A549 (cell line): ENCODE measurements at regions not wholly inside any gene's neighbourhood (a gene's known extent, or its start where the extent isn't known, plus 50 kb on each side); places are given as distances from the start of the nearest gene placed in this dataset.

ENCODE experiments used
- ATAC-seq, 2 experiments: fragments of 200-7000 bp in 1 of 2; fragments of >200 bp in 1 of 2; cut with Nextera tagmentation in 1 of 2; cut with Tn5 transposase in 1 of 2; 3 replicates each; pipeline versions ENCODE4 v1.8.0 to v1.9.1; 2018 to 2020; ENCODE audit warnings: mild to moderate bottlenecking in 1 of 2, moderate library complexity in 1 of 2
- CTCF ChIA-PET: fragments of 300-600 bp; sonication (Branson Sonifier 250); formaldehyde crosslinking; extraction: SDS; loops from one replicate; lab custom pipeline; 2021; ENCODE audit warnings: antibody characterized with exemption, inconsistent platforms; lab: Yijun Ruan, JAX
- POLR2A ChIA-PET: fragments of 350-600 bp; formaldehyde crosslinking; extraction: SDS; loops from one replicate; lab custom pipeline; 2021; ENCODE audit warnings: antibody characterized with exemption, inconsistent platforms; lab: Yijun Ruan, JAX
- DNase-seq, 2 experiments: peaks; one replicate each; pipeline versions ENCODE4 v3.0.0 to v3.0.0-alpha.2; 2011 to 2016; ENCODE audit warnings: low read depth in 1 of 2, low spot score in 1 of 2
- FAIRE-seq: peaks from 2 replicates; lab custom pipeline; 2011; peaks lifted over from hg19 to GRCh38; lab: Jason Lieb, UNC
- H3K27ac ChIP-seq, 2 experiments: fragments of >200 bp; sonication (Bioruptor Twin); formaldehyde crosslinking; 3 replicates each; pipeline ENCODE4 v1.5.1; 2016 to 2017
- H3K4me1 ChIP-seq: fragments of >200 bp; sonication (Bioruptor Twin); formaldehyde crosslinking; 3 replicates; pipeline ENCODE4 v1.6.1; 2016
- H3K4me2 ChIP-seq: fragments of >200 bp; sonication (Bioruptor Twin); formaldehyde crosslinking; 3 replicates; pipeline ENCODE4 v1.6.1; 2016
- H3K4me3 ChIP-seq: fragments of >200 bp; sonication (Bioruptor Twin); formaldehyde crosslinking; 3 replicates; pipeline ENCODE4 v1.5.1; 2016
- H3K9me3 ChIP-seq: fragments of >200 bp; sonication (Bioruptor Twin); formaldehyde crosslinking; 3 replicates; pipeline ENCODE4 v1.6.1; 2016
- CHD4 ChIP-seq: fragments of 200-600 bp; sonication (generic); IDR thresholded peaks from 2 replicates; pipeline ENCODE4 v1.6.1; 2016; ENCODE audit warnings: antibody characterized with exemption, mild to moderate bottlenecking, borderline replicate concordance
- FOSB ChIP-seq: fragments of 250-450 bp; sonication (Bioruptor Pico); IDR thresholded peaks from 2 replicates; pipeline ENCODE4 v1.5.0; 2020; ENCODE audit warnings: mild to moderate bottlenecking, moderate library complexity
- HEYL ChIP-seq: fragments of 250-450 bp; sonication (Bioruptor Pico); IDR thresholded peaks from 2 replicates; pipeline ENCODE4 v1.8.0; 2021; ENCODE audit warnings: mild to moderate bottlenecking, moderate library complexity
- HOXA7 ChIP-seq: fragments of 250-450 bp; sonication (Bioruptor Pico); IDR thresholded peaks from 2 replicates; pipeline ENCODE4 v1.5.0; 2020; ENCODE audit warnings: mild to moderate bottlenecking, moderate library complexity
- HOXB13 ChIP-seq: fragments of 250-450 bp; sonication (Bioruptor Pico); IDR thresholded peaks from 2 replicates; pipeline ENCODE4 v1.5.0; 2020; ENCODE audit warnings: low read depth, mild to moderate bottlenecking, moderate library complexity
- JUN ChIP-seq, 2 experiments: fragments of >200 bp; sonication (Bioruptor Twin); formaldehyde crosslinking; IDR thresholded peaks; 2 replicates in 1 of 2; 3 replicates in 1 of 2; pipeline ENCODE4 v1.6.1; 2016 to 2017
- JUNB ChIP-seq: fragments of >200 bp; sonication (Bioruptor Twin); formaldehyde crosslinking; IDR thresholded peaks from 2 replicates; pipeline ENCODE4 v1.6.1; 2016
- NFE2L2 ChIP-seq: fragments of 150-350 bp; conservative IDR thresholded peaks from 2 replicates; pipeline ENCODE4 v1.6.1; 2014; ENCODE audit warnings: low read length
- PHF8 ChIP-seq: fragments of 200-600 bp; sonication (generic); IDR thresholded peaks from 2 replicates; pipeline ENCODE4 v1.6.1; 2016; ENCODE audit warnings: low read depth, mild to moderate bottlenecking, antibody characterized with exemption, moderate library complexity, borderline replicate concordance
- TP53 ChIP-seq: fragments of 250-450 bp; sonication (Bioruptor Pico); IDR thresholded peaks from 2 replicates; pipeline ENCODE4 v1.5.0; 2021; ENCODE audit warnings: mild to moderate bottlenecking, moderate library complexity
- ZFP36 ChIP-seq: fragments of 450-650 bp; IDR thresholded peaks from 2 replicates; pipeline ENCODE4 v1.6.1; 2014; ENCODE audit warnings: borderline replicate concordance; ENCODE audit not compliant: partially characterized antibody
- WGBS: methylation state at CpG from one replicate; pipeline ENCODE4 v1.1.6; 2017; ENCODE audit errors: missing lambda C conversion rate; 5-methylcytosine and 5-hydroxymethylcytosine counted together
- TF ChIP-seq, protein P1 (sequence below): IDR thresholded peaks from 2 replicates; pipeline ENCODE4 v1.6.1; 2012
- TF ChIP-seq, protein P2 (sequence below): IDR thresholded peaks from 2 replicates; pipeline ENCODE4 v1.6.1; 2012
- TF ChIP-seq, protein P3 (sequence below): fragments of >200 bp; sonication (Bioruptor Twin); formaldehyde crosslinking; IDR thresholded peaks from 3 replicates; pipeline ENCODE4 v1.6.1; 2016
- TF ChIP-seq, protein P4 (sequence below): fragments of 200-600 bp; sonication (generic); IDR thresholded peaks from 2 replicates; pipeline ENCODE4 v1.6.1; 2016; ENCODE audit warnings: antibody characterized with exemption, mild to moderate bottlenecking, moderate library complexity
- TF ChIP-seq, protein P5 (sequence below): fragments of 150-350 bp; IDR thresholded peaks from 2 replicates; pipeline ENCODE4 v1.6.1; 2014; ENCODE audit warnings: low read depth, mild to moderate bottlenecking, low read length

DNA sequence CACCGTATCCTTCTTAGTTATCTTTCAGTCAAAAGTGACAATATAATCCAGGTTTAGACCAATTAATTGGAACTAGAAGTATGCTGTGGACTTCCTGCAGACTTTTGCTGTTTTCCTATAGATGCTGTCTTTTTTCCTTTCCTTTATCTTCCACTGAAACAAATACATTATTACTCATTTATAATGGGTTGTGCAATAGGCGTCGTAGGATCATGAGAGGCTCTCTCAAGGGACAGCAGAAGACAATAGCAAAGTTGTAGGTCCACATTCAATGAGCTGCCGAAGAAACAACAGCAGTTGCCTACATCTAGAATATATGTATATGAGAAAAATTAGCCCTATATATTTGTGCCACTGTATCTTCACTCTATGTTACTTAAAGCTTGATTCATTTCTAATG lies 371.6 kb downstream of the AMY1C start (continued):
- TF ChIP-seq, protein P1, sequence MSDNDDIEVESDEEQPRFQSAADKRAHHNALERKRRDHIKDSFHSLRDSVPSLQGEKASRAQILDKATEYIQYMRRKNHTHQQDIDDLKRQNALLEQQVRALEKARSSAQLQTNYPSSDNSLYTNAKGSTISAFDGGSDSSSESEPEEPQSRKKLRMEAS, result no peak
- TF ChIP-seq CHD4, result no peak
- no peak for TF ChIP-seq HOXA7 (CRISPR knock-in tag)
- TF ChIP-seq FOSB (CRISPR knock-in tag), result no peak
- TF ChIP-seq, all 56 proteins: peak for 0

DNA sequence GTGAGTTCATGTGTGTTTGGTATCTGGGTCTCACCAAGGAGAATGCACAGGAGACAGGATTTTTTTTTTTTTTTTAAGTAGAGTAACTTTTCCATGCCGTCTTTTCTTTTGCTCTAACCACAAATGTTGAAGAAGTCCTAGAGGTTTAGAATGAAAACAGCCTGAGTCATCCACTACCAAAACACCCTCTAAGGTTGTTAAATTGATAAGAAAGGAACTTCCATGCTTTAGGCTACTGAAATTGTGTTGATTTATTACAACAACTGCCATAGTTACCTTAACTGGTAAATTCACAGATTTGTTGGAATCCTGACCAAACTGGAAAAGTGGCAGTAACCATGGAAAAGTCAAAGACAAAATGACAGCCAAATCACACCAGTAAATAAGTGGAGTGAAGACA lies 375.6 kb downstream of the AMY1C start:
- POLR2A ChIA-PET, result no interaction called here
- no peak for TF ChIP-seq TP53 (CRISPR knock-in tag)
- no peak for TF ChIP-seq NFE2L2
- no peaks in the 10 kb centered on the region for H3K9me3 ChIP-seq
- no peak overlapping the region for H3K4me3 ChIP-seq
- H3K27ac ChIP-seq, result no peak overlapping the region
- ATAC-seq (no peak), FAIRE-seq (no peak), DNase-seq (no peak)
- no peak overlapping the region for H3K4me2 ChIP-seq
- CTCF ChIA-PET, result no interaction called here
- WGBS, result 5% methylated on average over 1 of the region's 1 CpG
- H3K4me1 ChIP-seq, result no peaks in the 10 kb centered on the region

DNA sequence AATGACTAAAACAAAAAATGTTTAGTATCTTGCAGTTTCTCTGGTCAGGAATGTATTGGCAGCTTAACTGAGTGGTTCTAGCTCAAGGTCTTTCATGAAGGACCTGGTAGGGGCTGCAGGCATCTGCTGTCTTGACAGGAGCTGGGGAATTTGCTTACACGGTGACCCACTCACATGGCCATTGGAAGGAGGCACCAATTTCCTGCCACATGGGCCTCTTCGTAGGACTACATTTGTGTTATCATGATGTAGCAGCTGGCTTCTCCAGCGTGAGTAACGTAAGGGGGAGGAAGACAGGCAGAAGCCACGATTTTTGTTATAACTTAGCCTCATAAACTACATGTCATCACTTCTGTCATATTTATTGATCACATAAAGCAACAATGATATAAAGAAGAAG lies 376.3 kb downstream of the AMY1C start:
- Histone ChIP-seq H3K4me3 (no peak overlapping the region), H3K9me3 (no peaks in the 10 kb centered on the region), H3K4me1 (no peaks in the 10 kb centered on the region), H3K4me2 (no peak overlapping the region), H3K27ac (no peak overlapping the region)
- TF ChIP-seq PHF8, result no peak
- TF ChIP-seq, protein P2, sequence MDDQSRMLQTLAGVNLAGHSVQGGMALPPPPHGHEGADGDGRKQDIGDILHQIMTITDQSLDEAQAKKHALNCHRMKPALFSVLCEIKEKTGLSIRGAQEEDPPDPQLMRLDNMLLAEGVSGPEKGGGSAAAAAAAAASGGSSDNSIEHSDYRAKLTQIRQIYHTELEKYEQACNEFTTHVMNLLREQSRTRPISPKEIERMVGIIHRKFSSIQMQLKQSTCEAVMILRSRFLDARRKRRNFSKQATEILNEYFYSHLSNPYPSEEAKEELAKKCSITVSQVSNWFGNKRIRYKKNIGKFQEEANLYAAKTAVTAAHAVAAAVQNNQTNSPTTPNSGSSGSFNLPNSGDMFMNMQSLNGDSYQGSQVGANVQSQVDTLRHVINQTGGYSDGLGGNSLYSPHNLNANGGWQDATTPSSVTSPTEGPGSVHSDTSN, result no peak
- TF ChIP-seq JUNB, result no peak
- no peak for TF ChIP-seq HEYL (CRISPR knock-in tag)
- TF ChIP-seq, protein P3, sequence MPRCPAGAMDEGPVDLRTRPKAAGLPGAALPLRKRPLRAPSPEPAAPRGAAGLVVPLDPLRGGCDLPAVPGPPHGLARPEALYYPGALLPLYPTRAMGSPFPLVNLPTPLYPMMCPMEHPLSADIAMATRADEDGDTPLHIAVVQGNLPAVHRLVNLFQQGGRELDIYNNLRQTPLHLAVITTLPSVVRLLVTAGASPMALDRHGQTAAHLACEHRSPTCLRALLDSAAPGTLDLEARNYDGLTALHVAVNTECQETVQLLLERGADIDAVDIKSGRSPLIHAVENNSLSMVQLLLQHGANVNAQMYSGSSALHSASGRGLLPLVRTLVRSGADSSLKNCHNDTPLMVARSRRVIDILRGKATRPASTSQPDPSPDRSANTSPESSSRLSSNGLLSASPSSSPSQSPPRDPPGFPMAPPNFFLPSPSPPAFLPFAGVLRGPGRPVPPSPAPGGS, result no peak
- TF ChIP-seq HOXB13 (CRISPR knock-in tag), result no peak
- TF ChIP-seq, protein P4, sequence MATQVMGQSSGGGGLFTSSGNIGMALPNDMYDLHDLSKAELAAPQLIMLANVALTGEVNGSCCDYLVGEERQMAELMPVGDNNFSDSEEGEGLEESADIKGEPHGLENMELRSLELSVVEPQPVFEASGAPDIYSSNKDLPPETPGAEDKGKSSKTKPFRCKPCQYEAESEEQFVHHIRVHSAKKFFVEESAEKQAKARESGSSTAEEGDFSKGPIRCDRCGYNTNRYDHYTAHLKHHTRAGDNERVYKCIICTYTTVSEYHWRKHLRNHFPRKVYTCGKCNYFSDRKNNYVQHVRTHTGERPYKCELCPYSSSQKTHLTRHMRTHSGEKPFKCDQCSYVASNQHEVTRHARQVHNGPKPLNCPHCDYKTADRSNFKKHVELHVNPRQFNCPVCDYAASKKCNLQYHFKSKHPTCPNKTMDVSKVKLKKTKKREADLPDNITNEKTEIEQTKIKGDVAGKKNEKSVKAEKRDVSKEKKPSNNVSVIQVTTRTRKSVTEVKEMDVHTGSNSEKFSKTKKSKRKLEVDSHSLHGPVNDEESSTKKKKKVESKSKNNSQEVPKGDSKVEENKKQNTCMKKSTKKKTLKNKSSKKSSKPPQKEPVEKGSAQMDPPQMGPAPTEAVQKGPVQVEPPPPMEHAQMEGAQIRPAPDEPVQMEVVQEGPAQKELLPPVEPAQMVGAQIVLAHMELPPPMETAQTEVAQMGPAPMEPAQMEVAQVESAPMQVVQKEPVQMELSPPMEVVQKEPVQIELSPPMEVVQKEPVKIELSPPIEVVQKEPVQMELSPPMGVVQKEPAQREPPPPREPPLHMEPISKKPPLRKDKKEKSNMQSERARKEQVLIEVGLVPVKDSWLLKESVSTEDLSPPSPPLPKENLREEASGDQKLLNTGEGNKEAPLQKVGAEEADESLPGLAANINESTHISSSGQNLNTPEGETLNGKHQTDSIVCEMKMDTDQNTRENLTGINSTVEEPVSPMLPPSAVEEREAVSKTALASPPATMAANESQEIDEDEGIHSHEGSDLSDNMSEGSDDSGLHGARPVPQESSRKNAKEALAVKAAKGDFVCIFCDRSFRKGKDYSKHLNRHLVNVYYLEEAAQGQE, result no peak
- no peak for TF ChIP-seq ZFP36
- TF ChIP-seq, protein P5, sequence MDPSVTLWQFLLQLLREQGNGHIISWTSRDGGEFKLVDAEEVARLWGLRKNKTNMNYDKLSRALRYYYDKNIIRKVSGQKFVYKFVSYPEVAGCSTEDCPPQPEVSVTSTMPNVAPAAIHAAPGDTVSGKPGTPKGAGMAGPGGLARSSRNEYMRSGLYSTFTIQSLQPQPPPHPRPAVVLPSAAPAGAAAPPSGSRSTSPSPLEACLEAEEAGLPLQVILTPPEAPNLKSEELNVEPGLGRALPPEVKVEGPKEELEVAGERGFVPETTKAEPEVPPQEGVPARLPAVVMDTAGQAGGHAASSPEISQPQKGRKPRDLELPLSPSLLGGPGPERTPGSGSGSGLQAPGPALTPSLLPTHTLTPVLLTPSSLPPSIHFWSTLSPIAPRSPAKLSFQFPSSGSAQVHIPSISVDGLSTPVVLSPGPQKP, result no peak
- TF ChIP-seq JUN (IDR thresholded peaks at IDR 0.05), result no peak
- DNase-seq (no peak), FAIRE-seq (no peak), ATAC-seq (no peak)
- CTCF ChIA-PET, result no interaction called here
- 1% methylated on average over 5 of the region's 5 CpGs for WGBS
- POLR2A ChIA-PET, result no interaction called here
